Tibial nerve (tissue), 3 donors: ENCODE measurements at regions not wholly inside any gene's neighbourhood (a gene's known extent, or its start where the extent isn't known, plus 50 kb on each side); places are given as distances from the start of the nearest gene placed in this dataset.

Experiments
- CTCF ChIP-seq, 5 experiments: fragments of 200-600 bp in 3 of 5; fragments of 450-650 bp in 2 of 5; sonication (generic) in 3 of 5; IDR thresholded peaks; one replicate each; pipeline ENCODE4 v1.5.1; 2016 to 2019; ENCODE audit warnings: antibody characterized with exemption in 5 of 5, mild to moderate bottlenecking in 3 of 5, moderate library complexity in 2 of 5
- POLR2A ChIP-seq, 2 donors: fragments of 450-650 bp; IDR thresholded peaks; one replicate each; pipeline ENCODE4 v1.6.1; 2017; ENCODE audit warnings: antibody characterized with exemption in 2 of 2, mild to moderate bottlenecking in 2 of 2, moderate library complexity in 2 of 2

- TF ChIP-seq CTCF (IDR thresholded peaks at IDR 0.05) (no peak), POLR2A (IDR thresholded peaks at IDR 0.05) (no peak)
Measured at GRCh38 chr11:69894181-69894611, 75.0 kb upstream of the FGF3 start.
